ENCODE measurements at regions not wholly inside any gene's neighbourhood (a gene's known extent, or its start where the extent isn't known, plus 50 kb on each side); places are given as distances from the start of the nearest gene placed in this dataset.

DNA sequence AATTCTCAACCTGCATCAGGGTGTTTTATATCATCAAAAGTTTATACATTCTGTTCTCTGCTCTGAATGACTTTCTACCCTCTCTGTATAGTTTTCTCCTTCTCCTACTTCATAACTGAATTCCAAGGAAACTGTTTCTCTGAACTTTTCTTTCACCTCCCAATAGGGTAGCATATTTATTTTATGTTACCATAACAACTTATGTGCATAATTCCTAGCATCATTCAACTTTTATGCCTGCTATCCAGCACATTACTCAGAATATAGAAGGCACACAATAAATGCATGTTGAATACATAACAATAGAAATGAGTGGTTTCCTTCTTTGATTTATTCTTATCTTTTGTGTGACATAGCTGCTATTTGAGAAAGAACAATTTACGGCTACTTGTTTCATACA lies 2385.0 kb downstream of the PCDH9 start:
- ChIA-PET CTCF (no interaction called here), POLR2A (no interaction called here)
- DNase-seq (ENCODE audit: low read depth, low spot score) (no peak), FAIRE-seq (no peak)
- intact Hi-C loops (cut with micrococcal nuclease) (no loop called here), dilution Hi-C loops (cut with MboI; ENCODE audit: extremely low pct_ligation_motif_present, low sequenced_read_pairs) (no loop called here)
- Histone ChIP-seq H2AFZ (ENCODE audit: low read depth, low read length) (no peak overlapping the region), H3K9me1 (replicated peaks; ENCODE audit: control insufficient read depth, extremely low read depth, insufficient read depth, low read length) (no peaks in the 10 kb centered on the region), H3K27me3 (ENCODE audit: control insufficient read depth in 2 of 2, insufficient read depth in 2 of 2, low read length in 2 of 2) (no peaks in the 10 kb centered on the region), H3K4me2 (ENCODE audit: insufficient read depth, low read length) (no peak overlapping the region), H3K9me3 (replicated peaks; ENCODE audit: control insufficient read depth, insufficient read depth, low read length) (no peaks in the 10 kb centered on the region), H4K20me1 (replicated peaks; ENCODE audit: control insufficient read depth, extremely low read depth, insufficient read depth, low read length) (no peaks in the 10 kb centered on the region), H3K4me1 (ENCODE audit: control insufficient read depth, extremely low read depth, insufficient read depth, low read length) (no peaks in the 10 kb centered on the region), H3K4me3 (replicated peaks in 1 of 3; ENCODE audit: insufficient read depth in 1 of 3, low read depth in 1 of 3, low read length in 3 of 3) (no peak overlapping the region), H3K27ac (ENCODE audit: insufficient read depth, low read depth, low read length) (no peak overlapping the region), H3K79me2 (ENCODE audit: control insufficient read depth, insufficient read depth, low read length) (no peaks in the 10 kb centered on the region), H3K36me3 (ENCODE audit: control insufficient read depth in 2 of 2, extremely low read depth in 1 of 2, insufficient read depth in 2 of 2, low read length in 2 of 2) (no peaks in the 10 kb centered on the region), H3K9ac (replicated peaks; ENCODE audit: extremely low read depth, insufficient read depth, low read length) (no peak overlapping the region)
- TF ChIP-seq POLR2A (IDR thresholded peaks at IDR 0.05; ENCODE audit: low read depth, low read length) (no peak), JUN (IDR thresholded peaks at IDR 0.05; ENCODE audit: borderline replicate concordance, insufficient read depth, insufficient read length, low read depth) (no peak), POLR2AphosphoS5 (IDR thresholded peaks at IDR 0.05; ENCODE audit: insufficient read depth, low read depth, low read length) (no peak), GATA2 (IDR thresholded peaks at IDR 0.05; ENCODE audit: insufficient read depth, insufficient read length, low read depth, low read length) (no peak), FOS (IDR thresholded peaks at IDR 0.05; ENCODE audit: borderline replicate concordance, insufficient read depth, low read length) (no peak), EZH2 (IDR thresholded peaks at IDR 0.05; ENCODE audit: borderline replicate concordance, low read depth, low read length, severe bottlenecking) (no peak), MYC (IDR thresholded peaks at IDR 0.05; ENCODE audit: low read depth, low read length) (no peak)
- TF ChIP-seq, protein P1, sequence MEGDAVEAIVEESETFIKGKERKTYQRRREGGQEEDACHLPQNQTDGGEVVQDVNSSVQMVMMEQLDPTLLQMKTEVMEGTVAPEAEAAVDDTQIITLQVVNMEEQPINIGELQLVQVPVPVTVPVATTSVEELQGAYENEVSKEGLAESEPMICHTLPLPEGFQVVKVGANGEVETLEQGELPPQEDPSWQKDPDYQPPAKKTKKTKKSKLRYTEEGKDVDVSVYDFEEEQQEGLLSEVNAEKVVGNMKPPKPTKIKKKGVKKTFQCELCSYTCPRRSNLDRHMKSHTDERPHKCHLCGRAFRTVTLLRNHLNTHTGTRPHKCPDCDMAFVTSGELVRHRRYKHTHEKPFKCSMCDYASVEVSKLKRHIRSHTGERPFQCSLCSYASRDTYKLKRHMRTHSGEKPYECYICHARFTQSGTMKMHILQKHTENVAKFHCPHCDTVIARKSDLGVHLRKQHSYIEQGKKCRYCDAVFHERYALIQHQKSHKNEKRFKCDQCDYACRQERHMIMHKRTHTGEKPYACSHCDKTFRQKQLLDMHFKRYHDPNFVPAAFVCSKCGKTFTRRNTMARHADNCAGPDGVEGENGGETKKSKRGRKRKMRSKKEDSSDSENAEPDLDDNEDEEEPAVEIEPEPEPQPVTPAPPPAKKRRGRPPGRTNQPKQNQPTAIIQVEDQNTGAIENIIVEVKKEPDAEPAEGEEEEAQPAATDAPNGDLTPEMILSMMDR (IDR thresholded peaks at IDR 0.05; ENCODE audit: extremely low read depth in 1 of 2, insufficient read depth in 1 of 2, low read depth in 1 of 2, low read length in 2 of 2), result no peak
- TF ChIP-seq, protein P2, sequence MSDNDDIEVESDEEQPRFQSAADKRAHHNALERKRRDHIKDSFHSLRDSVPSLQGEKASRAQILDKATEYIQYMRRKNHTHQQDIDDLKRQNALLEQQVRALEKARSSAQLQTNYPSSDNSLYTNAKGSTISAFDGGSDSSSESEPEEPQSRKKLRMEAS (IDR thresholded peaks at IDR 0.05; ENCODE audit: insufficient read depth, insufficient read length), result no peak
- BruUV-seq (replicated peaks), result no TSS peak

All from endothelial cell of umbilical vein (primary cell).